HG03442 (cell line): ENCODE measurements at regions not wholly inside any gene's neighbourhood (a gene's known extent, or its start where the extent isn't known, plus 50 kb on each side); places are given as distances from the start of the nearest gene placed in this dataset.

ENCODE experiments used
- ATAC-seq: cut with Tn5 transposase; IDR thresholded peaks from one replicate; pipeline ENCODE4 v1.9.1; 2021; ENCODE audit warnings: mild to moderate bottlenecking, moderate library complexity; ENCODE audit not compliant: unreplicated experiment

GRCh38 chr1:106459418-106459817, 597.1 kb upstream of the PRMT6 start:
- no peak for ATAC-seq

- no peak for ATAC-seq
Measured at GRCh38 chr1:106465666-106466065, 590.8 kb upstream of the PRMT6 start.

- no peak for ATAC-seq
Measured at GRCh38 chr1:106480629-106481028, 575.8 kb upstream of the PRMT6 start.

GRCh38 chr1:106492880-106493279, 563.6 kb upstream of the PRMT6 start:
- ATAC-seq = no peak

- ATAC-seq = no peak
Measured at GRCh38 chr1:106494646-106495045, 561.8 kb upstream of the PRMT6 start.

GRCh38 chr1:106498238-106498637, 558.2 kb upstream of the PRMT6 start:
- ATAC-seq = no peak

- ATAC-seq = no peak
Measured at GRCh38 chr1:106502659-106503058, 553.8 kb upstream of the PRMT6 start.

GRCh38 chr1:106515375-106515774, 541.1 kb upstream of the PRMT6 start:
- no peak for ATAC-seq

- no peak for ATAC-seq
Measured at GRCh38 chr1:106517224-106517623, 539.2 kb upstream of the PRMT6 start.

GRCh38 chr1:106523497-106523896, 533.0 kb upstream of the PRMT6 start:
- ATAC-seq = no peak

GRCh38 chr1:106524631-106525030, 531.8 kb upstream of the PRMT6 start:
- no peak for ATAC-seq

- no peak for ATAC-seq
Measured at GRCh38 chr1:106526650-106527049, 529.8 kb upstream of the PRMT6 start.

GRCh38 chr1:106534612-106535011, 521.9 kb upstream of the PRMT6 start:
- no peak for ATAC-seq

- no peak for ATAC-seq
Measured at GRCh38 chr1:106536741-106537140, 519.7 kb upstream of the PRMT6 start.

- no peak for ATAC-seq
Measured at GRCh38 chr1:106548726-106549125, 507.7 kb upstream of the PRMT6 start.

GRCh38 chr1:106554294-106554693, 502.2 kb upstream of the PRMT6 start:
- ATAC-seq = no peak

GRCh38 chr1:106555571-106555970, 500.9 kb upstream of the PRMT6 start:
- ATAC-seq = no peak

GRCh38 chr1:106564192-106564591, 492.3 kb upstream of the PRMT6 start:
- no peak for ATAC-seq

GRCh38 chr1:106568201-106568974, 488.1 kb upstream of the PRMT6 start:
- ATAC-seq = no peak

- ATAC-seq = no peak
Measured at GRCh38 chr1:106571109-106571508, 485.4 kb upstream of the PRMT6 start.

GRCh38 chr1:106584107-106584506, 472.4 kb upstream of the PRMT6 start:
- no peak for ATAC-seq

- no peak for ATAC-seq
Measured at GRCh38 chr1:106584676-106585075, 471.8 kb upstream of the PRMT6 start.

GRCh38 chr1:106600626-106601025, 455.8 kb upstream of the PRMT6 start:
- no peak for ATAC-seq
